ENCODE measurements at regions not wholly inside any gene's neighbourhood (a gene's known extent, or its start where the extent isn't known, plus 50 kb on each side); places are given as distances from the start of the nearest gene placed in this dataset.
A peak's percentile ranks its signal among the peaks of the same experiment; 100 is the strongest.

GRCh38 chr7:106793015-106793975 is 71.8 kb upstream of the PIK3CG start:
- no peak overlapping the region for H3K4me3 Mint-ChIP-seq
- no peak overlapping the region for H3K27ac Mint-ChIP-seq
- intact Hi-C loops (cut with micrococcal nuclease): loop anchor here (1.0 to 5.0 kb wide), 11 partner anchors 71 to 1082 kb away; partner anchors contain the start of genes CCDC71L, HBP1 and PRKAR2B
- peak; percentile 92 for TF ChIP-seq CTCF (IDR thresholded peaks at IDR 0.05)
- H3K27me3 Mint-ChIP-seq: peaks cover 4% of the 10 kb centered on the region
- H3K9me3 Mint-ChIP-seq: peaks cover 9% of the 10 kb centered on the region
- no peaks in the 10 kb centered on the region for H3K36me3 Mint-ChIP-seq (ENCODE audit: low read depth)
- H3K4me1 Mint-ChIP-seq: peaks cover 2% of the 10 kb centered on the region
- DNase-seq (no peak), ATAC-seq (ENCODE audit: low read depth) (peak; percentile 60)
- POLR2A ChIA-PET: interaction anchor here (0.5 to 1.3 kb wide), 4 partner anchors 160 to 377 kb away, joined by 3 to 5 read pairs (median 4); partner anchors contain the start of gene HBP1
- CTCF ChIA-PET: interaction anchor here (0.8 to 8.0 kb wide), 22 partner anchors 11 to 1082 kb away, joined by 3 to 166 read pairs (median 3); partner anchors contain the start of gene HBP1

GRCh38 chr7:106794276-106795083 is 70.6 kb upstream of the PIK3CG start:
- no peaks in the 10 kb centered on the region for H3K36me3 Mint-ChIP-seq (ENCODE audit: low read depth)
- no peak overlapping the region for H3K4me3 Mint-ChIP-seq
- intact Hi-C loops (cut with micrococcal nuclease): loop anchor here (5.0 kb wide), 4 partner anchors 132 to 617 kb away; partner anchors contain the start of genes CCDC71L, HBP1 and PRKAR2B
- CTCF ChIA-PET: interaction anchor here (0.7 to 8.0 kb wide), 6 partner anchors 17 to 355 kb away, joined by 3 to 166 read pairs (median 5); no protein-coding TSS in a partner anchor
- TF ChIP-seq CTCF (IDR thresholded peaks at IDR 0.05): no peak
- peaks cover 2% of the 10 kb centered on the region for H3K4me1 Mint-ChIP-seq
- DNase-seq: no peak
- no peak for ATAC-seq (ENCODE audit: low read depth)
- no peak overlapping the region for H3K27ac Mint-ChIP-seq
- peaks cover 4% of the 10 kb centered on the region for H3K27me3 Mint-ChIP-seq
- H3K9me3 Mint-ChIP-seq: peaks cover 11% of the 10 kb centered on the region
- POLR2A ChIA-PET: interaction anchor here (0.5 kb wide), 1 partner anchor 356 kb away, joined by 4 read pairs; no protein-coding TSS in a partner anchor

DNA sequence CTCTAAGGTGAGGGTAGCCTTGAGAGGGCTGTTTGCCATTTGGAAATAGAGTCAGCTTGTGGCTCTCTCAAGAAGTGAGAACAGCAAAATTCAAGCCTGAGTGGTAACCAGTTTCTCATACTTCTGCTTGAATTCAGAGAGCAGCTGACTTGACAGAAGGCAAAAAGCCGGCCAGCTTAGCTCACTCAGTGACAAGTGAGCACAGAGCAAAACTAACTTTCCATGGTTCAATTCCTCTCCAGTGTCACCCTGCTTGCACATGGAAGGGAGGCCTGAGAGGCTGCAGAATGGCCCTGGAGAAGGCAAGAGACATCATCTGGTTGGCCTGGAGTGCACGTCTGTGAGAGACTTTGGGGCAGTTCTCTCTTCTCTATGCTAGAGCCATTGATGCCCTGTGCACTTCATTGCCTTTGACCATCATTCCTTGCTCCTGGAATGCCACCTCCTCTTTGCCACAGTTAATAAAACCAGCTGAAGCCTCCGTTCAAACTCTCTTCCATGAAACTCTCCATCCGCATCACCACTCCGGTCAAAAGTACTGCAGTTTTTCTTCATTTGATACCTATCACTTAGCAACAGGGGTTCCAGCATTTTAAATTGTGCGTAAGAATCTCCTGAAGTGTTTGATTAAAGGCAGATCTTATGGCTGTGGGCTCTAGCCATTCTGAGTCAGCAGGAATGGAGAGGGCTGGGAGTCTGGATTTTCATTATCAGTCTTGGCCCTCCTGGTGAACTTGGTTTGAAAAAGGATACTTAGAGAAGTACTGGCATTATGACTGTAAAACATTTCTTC is 69.8 kb upstream of the PIK3CG start:
- ChIA-PET CTCF (interaction anchor here (0.7 to 8.0 kb wide), 4 partner anchors 71 to 354 kb away, joined by 3 to 166 read pairs (median 4); no protein-coding TSS in a partner anchor), POLR2A (no interaction called here)
- DNase-seq: no peak
- no peak overlapping the region for H3K4me3 Mint-ChIP-seq
- H3K9me3 Mint-ChIP-seq: peaks cover 12% of the 10 kb centered on the region
- no peak for ATAC-seq (ENCODE audit: low read depth)
- H3K27ac Mint-ChIP-seq: no peak overlapping the region
- H3K27me3 Mint-ChIP-seq: peaks cover 2% of the 10 kb centered on the region
- intact Hi-C loops (cut with micrococcal nuclease): no loop called here
- TF ChIP-seq CTCF (IDR thresholded peaks at IDR 0.05): no peak
- no peaks in the 10 kb centered on the region for H3K36me3 Mint-ChIP-seq (ENCODE audit: low read depth)
- peaks cover 2% of the 10 kb centered on the region for H3K4me1 Mint-ChIP-seq

- Mint-ChIP-seq H3K4me1 (peaks cover 2% of the 10 kb centered on the region), H3K36me3 (ENCODE audit: low read depth) (no peaks in the 10 kb centered on the region), H3K9me3 (peaks cover 12% of the 10 kb centered on the region), H3K4me3 (no peak overlapping the region), H3K27ac (no peak overlapping the region), H3K27me3 (peaks cover 2% of the 10 kb centered on the region)
- DNase-seq: no peak
- no peak for TF ChIP-seq CTCF (IDR thresholded peaks at IDR 0.05)
- ChIA-PET CTCF (interaction anchor here (1.1 to 8.0 kb wide), 2 partner anchors 70 to 354 kb away, joined by 3 to 166 read pairs; no protein-coding TSS in a partner anchor), POLR2A (no interaction called here)
- ATAC-seq (ENCODE audit: low read depth): no peak
- intact Hi-C loops (cut with micrococcal nuclease): no loop called here
Measured at GRCh38 chr7:106795877-106796231, 69.2 kb upstream of the PIK3CG start.
